ENCODE measurements at regions not wholly inside any gene's neighbourhood (a gene's known extent, or its start where the extent isn't known, plus 50 kb on each side); places are given as distances from the start of the nearest gene placed in this dataset.

DNA sequence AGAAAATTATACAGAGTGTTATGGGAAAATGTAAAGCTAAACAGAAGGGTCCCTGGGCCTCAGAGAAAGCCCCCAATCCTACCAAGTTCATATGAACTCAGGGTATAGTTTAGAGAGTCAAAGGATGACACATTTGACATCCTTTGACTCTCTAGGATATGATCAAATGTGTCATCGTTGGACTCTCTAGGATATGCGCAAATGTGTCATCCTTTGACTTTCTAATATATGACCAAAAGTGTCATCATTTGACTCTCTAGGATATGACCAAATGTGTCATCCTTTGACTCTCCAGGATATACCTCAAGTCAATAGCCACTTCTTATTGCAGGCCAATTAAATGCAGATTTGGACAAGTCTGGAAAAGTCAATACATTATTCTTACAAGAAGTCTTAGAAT lies 204.8 kb upstream of the IGF1 start:
- intact Hi-C loops (cut with micrococcal nuclease; ENCODE audit: unreplicated experiment) (no loop called here), in situ Hi-C loops (cut with HindIII; ENCODE audit: low pct_unique_long_range_greater_than_20kb, low sequenced_read_pairs) (no loop called here)
- DNase-seq (ENCODE audit: low read depth, low spot score) (no peak), ATAC-seq (no peak)
- Histone ChIP-seq H3K27ac (ENCODE audit: low read length) (no peak overlapping the region), H3K9me3 (ENCODE audit: control insufficient read depth, insufficient read depth, low read depth, low read length) (no peaks in the 10 kb centered on the region), H3K27me3 (ENCODE audit: control insufficient read depth, insufficient read depth, low read length) (no peaks in the 10 kb centered on the region), H3K4me3 (ENCODE audit: low read depth in 2 of 2, low read length in 2 of 2) (no peak overlapping the region), H3K4me1 (ENCODE audit: control insufficient read depth, insufficient read depth, low read length) (no peaks in the 10 kb centered on the region), H3K36me3 (ENCODE audit: control insufficient read depth, insufficient read depth, low read length) (no peaks in the 10 kb centered on the region)
- BruUV-seq (replicated peaks), result no TSS peak
- POLR2A ChIA-PET, result no interaction called here
- TF ChIP-seq TCF7L2 (IDR thresholded peaks at IDR 0.05; ENCODE audit: low read depth, low read length) (no peak), SIN3A (IDR thresholded peaks at IDR 0.05; ENCODE audit: borderline replicate concordance, insufficient read depth, low read depth, low read length) (no peak), POLR2AphosphoS5 (IDR thresholded peaks at IDR 0.05; ENCODE audit: low read depth, low read length) (no peak)
- TF ChIP-seq, protein P1, sequence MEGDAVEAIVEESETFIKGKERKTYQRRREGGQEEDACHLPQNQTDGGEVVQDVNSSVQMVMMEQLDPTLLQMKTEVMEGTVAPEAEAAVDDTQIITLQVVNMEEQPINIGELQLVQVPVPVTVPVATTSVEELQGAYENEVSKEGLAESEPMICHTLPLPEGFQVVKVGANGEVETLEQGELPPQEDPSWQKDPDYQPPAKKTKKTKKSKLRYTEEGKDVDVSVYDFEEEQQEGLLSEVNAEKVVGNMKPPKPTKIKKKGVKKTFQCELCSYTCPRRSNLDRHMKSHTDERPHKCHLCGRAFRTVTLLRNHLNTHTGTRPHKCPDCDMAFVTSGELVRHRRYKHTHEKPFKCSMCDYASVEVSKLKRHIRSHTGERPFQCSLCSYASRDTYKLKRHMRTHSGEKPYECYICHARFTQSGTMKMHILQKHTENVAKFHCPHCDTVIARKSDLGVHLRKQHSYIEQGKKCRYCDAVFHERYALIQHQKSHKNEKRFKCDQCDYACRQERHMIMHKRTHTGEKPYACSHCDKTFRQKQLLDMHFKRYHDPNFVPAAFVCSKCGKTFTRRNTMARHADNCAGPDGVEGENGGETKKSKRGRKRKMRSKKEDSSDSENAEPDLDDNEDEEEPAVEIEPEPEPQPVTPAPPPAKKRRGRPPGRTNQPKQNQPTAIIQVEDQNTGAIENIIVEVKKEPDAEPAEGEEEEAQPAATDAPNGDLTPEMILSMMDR (IDR thresholded peaks at IDR 0.05), result no peak
- TF ChIP-seq, protein P2, sequence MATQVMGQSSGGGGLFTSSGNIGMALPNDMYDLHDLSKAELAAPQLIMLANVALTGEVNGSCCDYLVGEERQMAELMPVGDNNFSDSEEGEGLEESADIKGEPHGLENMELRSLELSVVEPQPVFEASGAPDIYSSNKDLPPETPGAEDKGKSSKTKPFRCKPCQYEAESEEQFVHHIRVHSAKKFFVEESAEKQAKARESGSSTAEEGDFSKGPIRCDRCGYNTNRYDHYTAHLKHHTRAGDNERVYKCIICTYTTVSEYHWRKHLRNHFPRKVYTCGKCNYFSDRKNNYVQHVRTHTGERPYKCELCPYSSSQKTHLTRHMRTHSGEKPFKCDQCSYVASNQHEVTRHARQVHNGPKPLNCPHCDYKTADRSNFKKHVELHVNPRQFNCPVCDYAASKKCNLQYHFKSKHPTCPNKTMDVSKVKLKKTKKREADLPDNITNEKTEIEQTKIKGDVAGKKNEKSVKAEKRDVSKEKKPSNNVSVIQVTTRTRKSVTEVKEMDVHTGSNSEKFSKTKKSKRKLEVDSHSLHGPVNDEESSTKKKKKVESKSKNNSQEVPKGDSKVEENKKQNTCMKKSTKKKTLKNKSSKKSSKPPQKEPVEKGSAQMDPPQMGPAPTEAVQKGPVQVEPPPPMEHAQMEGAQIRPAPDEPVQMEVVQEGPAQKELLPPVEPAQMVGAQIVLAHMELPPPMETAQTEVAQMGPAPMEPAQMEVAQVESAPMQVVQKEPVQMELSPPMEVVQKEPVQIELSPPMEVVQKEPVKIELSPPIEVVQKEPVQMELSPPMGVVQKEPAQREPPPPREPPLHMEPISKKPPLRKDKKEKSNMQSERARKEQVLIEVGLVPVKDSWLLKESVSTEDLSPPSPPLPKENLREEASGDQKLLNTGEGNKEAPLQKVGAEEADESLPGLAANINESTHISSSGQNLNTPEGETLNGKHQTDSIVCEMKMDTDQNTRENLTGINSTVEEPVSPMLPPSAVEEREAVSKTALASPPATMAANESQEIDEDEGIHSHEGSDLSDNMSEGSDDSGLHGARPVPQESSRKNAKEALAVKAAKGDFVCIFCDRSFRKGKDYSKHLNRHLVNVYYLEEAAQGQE (IDR thresholded peaks at IDR 0.05; ENCODE audit: insufficient read depth in 1 of 2, low read depth in 2 of 2, low read length in 1 of 2), result no peak
- CTCF ChIA-PET, result no interaction called here

DNA sequence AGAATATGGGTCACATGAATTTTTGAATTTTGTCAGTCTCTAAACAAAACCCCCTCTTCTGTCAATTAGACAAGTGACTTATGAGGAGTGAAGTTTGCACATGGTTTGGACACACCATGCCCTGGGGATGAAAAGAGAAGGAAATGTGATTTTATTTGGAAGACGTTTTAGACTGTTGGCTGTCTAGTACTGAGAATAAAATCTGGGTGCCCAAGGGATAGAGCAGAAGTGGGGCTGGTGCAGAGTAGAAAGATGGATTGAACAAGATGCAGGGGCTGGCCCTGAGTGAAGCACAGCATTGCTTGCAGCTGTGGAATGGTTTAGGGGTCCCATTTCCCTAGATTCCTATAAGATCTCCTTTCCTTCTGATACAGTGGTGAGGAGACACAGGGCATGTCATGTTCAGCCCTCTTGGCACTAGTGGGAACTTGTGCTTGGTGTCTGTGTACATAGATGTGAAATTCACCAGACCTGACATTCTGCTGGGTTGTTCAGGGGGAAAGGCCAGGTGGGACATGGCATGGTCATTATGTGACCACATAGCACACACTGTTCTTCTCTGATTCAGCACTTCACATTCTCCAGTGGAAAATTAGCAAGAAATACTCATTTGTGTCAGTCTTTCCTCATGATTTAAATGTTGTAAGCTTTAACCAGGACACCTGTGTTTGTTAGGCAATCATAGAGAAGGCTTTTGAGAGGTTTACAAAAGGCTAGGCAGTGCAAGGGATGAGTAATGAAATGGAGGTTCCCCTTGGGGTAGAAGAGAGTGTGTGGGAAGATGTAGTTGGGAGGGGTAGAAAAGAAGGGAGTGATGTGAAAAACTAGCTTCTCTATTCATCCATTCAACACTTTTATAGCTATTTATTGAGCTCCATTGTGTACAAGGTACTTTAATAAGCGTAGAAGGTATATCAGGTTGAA lies 202.3 kb upstream of the IGF1 start:
- CTCF ChIA-PET, result no interaction called here
- no peak overlapping the region for H3K4me3 ChIP-seq (ENCODE audit: low read depth in 2 of 2, low read length in 2 of 2)
- POLR2A ChIA-PET, result no interaction called here
- no peak overlapping the region for H3K27ac ChIP-seq (ENCODE audit: low read length)
- no peak for DNase-seq (ENCODE audit: low read depth, low spot score)
- no peaks in the 10 kb centered on the region for H3K27me3 ChIP-seq (ENCODE audit: control insufficient read depth, insufficient read depth, low read length)
- no peaks in the 10 kb centered on the region for H3K4me1 ChIP-seq (ENCODE audit: control insufficient read depth, insufficient read depth, low read length)
- in situ Hi-C loops (cut with HindIII; ENCODE audit: low pct_unique_long_range_greater_than_20kb, low sequenced_read_pairs), result no loop called here
- no peaks in the 10 kb centered on the region for H3K36me3 ChIP-seq (ENCODE audit: control insufficient read depth, insufficient read depth, low read length)
- no peaks in the 10 kb centered on the region for H3K9me3 ChIP-seq (ENCODE audit: control insufficient read depth, insufficient read depth, low read depth, low read length)
- intact Hi-C loops (cut with micrococcal nuclease; ENCODE audit: unreplicated experiment), result no loop called here
- TF ChIP-seq POLR2AphosphoS5 (IDR thresholded peaks at IDR 0.05; ENCODE audit: low read depth, low read length) (no peak), SIN3A (IDR thresholded peaks at IDR 0.05; ENCODE audit: borderline replicate concordance, insufficient read depth, low read depth, low read length) (no peak), TCF7L2 (IDR thresholded peaks at IDR 0.05; ENCODE audit: low read depth, low read length) (no peak)
- TF ChIP-seq, protein P2 (IDR thresholded peaks at IDR 0.05; ENCODE audit: insufficient read depth in 1 of 2, low read depth in 2 of 2, low read length in 1 of 2), result no peak
- TF ChIP-seq, protein P1 (IDR thresholded peaks at IDR 0.05), result no peak
- no peak for ATAC-seq
- BruUV-seq (replicated peaks), result no TSS peak
